CD4-positive, alpha-beta T cell treated with Interleukin-21 for 1 hour (primary cell): ENCODE measurements at regions not wholly inside any gene's neighbourhood (a gene's known extent, or its start where the extent isn't known, plus 50 kb on each side); places are given as distances from the start of the nearest gene placed in this dataset.
"Not testable (repeated sequence)": the region's sequence is repeated elsewhere in the genome, so short reads cannot be mapped to it uniquely, and the experiment has no call there.

Experiments
- DNase-seq: peaks from one replicate; pipeline ENCODE4 v3.0.0-alpha.2; 2020

- no peak for DNase-seq
Measured at GRCh38 chr21:35737449-35737848, 322.9 kb downstream of the SETD4 start.

GRCh38 chr21:35732788-35733187 is 327.5 kb downstream of the SETD4 start:
- no peak for DNase-seq

- no peak for DNase-seq
Measured at GRCh38 chr21:35730325-35730724, 330.0 kb downstream of the SETD4 start.

DNA sequence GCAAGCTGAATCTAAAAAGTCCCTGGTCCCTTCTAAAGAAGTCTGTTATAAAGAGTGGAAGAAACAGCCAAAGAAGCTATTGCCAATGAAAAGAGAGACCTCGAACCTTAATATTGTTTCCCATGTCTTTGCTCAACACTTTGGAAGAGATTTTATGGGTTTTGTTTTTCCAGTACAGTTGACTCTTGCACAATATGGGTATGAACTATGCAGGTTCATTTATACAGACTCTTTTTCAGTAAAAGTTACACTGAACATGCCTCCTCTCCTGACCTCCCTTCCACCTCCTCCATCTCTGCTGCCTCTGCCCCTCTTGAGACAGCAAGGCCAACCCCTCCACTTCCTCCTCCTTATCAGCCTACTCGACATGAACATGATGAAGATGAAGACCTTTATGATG is 332.5 kb downstream of the SETD4 start:
- DNase-seq: no peak

DNA sequence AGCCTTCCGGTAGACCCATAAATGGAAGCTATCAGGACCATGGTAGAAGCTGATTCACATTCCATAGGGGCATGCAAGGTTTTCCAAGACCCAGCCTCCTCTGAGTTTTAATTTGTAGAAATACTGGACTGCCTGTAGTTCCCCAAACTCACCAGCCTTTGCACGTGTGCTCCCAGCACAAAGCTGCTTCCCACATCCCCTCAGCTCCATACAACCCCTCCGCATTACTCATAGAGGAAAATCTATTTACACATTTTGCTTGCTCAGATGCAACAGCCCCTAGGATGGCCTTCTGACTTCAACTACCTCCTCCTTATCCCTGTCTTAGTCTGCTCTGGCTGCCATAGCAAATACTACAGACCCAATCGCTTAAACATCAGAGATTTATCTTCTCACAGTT is 336.2 kb downstream of the SETD4 start:
- DNase-seq: no peak

GRCh38 chr21:35721701-35722100 is 338.6 kb downstream of the SETD4 start:
- DNase-seq: no peak

- no peak for DNase-seq
Measured at GRCh38 chr21:35720208-35720731, 340.1 kb downstream of the SETD4 start.

GRCh38 chr21:35719080-35719479 is 341.2 kb downstream of the SETD4 start:
- no peak for DNase-seq

DNA sequence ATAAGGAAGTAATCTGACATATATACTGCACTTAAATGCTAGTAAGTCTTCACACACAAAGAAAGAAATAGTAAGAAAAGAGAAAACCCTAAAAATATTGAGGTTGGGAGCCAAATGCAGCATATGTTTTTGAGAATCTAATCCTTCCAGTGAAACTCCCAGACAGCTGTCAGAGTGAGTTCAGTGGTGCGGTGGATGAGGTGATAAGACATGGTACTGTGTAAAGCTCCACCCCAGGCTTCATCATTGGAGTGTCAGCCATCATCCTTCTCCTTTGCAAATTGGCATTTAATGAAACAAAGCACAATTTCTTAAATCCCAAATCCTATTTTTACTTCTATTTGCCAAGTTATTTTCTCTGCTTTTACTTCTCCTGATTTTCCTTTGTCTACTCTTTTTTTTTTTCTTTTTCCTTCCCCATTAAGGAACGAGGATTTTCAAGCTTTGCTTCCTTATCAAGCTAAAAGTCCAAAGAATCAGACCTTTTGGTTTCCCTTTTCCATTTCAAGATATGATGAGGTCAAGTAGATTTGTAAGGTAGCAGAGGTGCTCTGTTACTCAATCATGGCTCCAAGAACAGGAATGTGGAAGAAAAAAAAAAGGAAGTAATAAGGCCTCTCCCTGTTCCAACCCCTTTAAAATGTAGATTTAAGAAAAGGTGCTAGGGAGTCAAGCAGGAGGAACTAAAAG is 343.3 kb downstream of the SETD4 start:
- no peak for DNase-seq

GRCh38 chr21:35713914-35714313 is 346.4 kb downstream of the SETD4 start:
- DNase-seq: no peak

GRCh38 chr21:35711661-35712060 is 348.7 kb downstream of the SETD4 start:
- DNase-seq: no peak

GRCh38 chr21:35711213-35711612 is 349.1 kb downstream of the SETD4 start:
- DNase-seq: no peak

GRCh38 chr21:35709990-35710389 is 350.3 kb downstream of the SETD4 start:
- not testable (repeated sequence) for DNase-seq

- DNase-seq: no peak
Measured at GRCh38 chr21:35705888-35706287, 354.4 kb downstream of the SETD4 start.

- no peak for DNase-seq
Measured at GRCh38 chr21:35705237-35705887, 355.0 kb downstream of the SETD4 start.

- DNase-seq: no peak
Measured at GRCh38 chr21:35703704-35704103, 356.6 kb downstream of the SETD4 start.

- no peak for DNase-seq
Measured at GRCh38 chr21:35699361-35699760, 361.0 kb downstream of the SETD4 start.

DNA sequence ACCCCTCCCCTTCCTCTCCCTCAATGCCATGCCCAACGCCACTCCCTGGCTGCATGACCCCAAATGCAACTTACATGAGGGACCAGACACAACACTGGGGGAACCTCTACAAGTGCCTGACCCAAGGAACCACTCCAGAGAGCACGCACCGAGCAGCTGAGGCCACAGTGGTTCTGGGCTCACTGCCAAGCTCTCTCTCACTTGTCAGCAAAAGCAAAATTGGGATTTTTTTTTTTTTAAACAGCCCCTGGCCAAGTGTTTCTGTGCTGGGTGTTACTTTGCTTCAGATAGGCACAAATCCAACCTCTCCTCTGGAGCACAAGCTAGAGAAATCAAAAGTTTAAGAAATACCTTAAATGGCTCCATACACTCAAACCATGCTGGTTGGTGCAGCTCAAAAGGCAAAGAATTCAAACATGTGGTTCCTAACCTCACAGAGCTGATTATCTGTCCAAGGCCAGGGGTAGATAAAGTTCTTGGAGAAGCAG is 363.0 kb downstream of the SETD4 start:
- no peak for DNase-seq

- DNase-seq: no peak
Measured at GRCh38 chr21:35696644-35697043, 363.7 kb downstream of the SETD4 start.

GRCh38 chr21:35692311-35692710 is 368.0 kb downstream of the SETD4 start:
- DNase-seq: no peak

DNA sequence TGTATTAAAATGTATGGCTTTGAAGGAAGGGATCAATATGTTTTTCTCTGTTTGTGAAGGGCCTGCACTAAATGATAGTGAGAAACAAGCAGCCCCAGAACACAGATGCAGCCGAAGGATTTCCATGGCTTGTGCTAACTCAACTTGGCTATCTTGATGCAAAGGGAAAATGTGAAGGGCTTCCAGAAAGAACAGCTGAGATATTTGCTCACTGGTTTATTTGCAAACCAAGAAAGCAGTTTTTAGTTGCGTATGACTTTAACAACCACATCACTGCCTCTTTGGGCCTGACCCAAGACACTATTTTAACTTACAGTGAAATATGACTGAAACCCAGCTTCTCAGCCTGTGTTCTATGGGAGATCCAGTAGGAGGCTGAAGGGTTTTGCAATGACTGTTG is 369.9 kb downstream of the SETD4 start:
- DNase-seq: no peak

- no peak for DNase-seq
Measured at GRCh38 chr21:35686156-35686555, 374.2 kb downstream of the SETD4 start.

GRCh38 chr21:35683664-35684304 is 376.5 kb downstream of the SETD4 start:
- DNase-seq: no peak
